ENCODE measurements at regions not wholly inside any gene's neighbourhood (a gene's known extent, or its start where the extent isn't known, plus 50 kb on each side); places are given as distances from the start of the nearest gene placed in this dataset.

- intact Hi-C loops (cut with DNase I), result no loop called here
- Histone ChIP-seq H3K4me3 (no peak overlapping the region), H3K36me3 (no peaks in the 10 kb centered on the region), H3K9me3 (peaks cover 0 to 6% of the 10 kb centered on the region in 2 donors), H3K27me3 (no peaks in the 10 kb centered on the region), H3K27ac (no peak overlapping the region), H3K4me1 (ENCODE audit: insufficient read depth) (peaks cover 5% of the 10 kb centered on the region)
- WGBS, 3 donors, result 87 to 89% (median 88%) methylated on average over 5 of the region's 5 CpGs
- TF ChIP-seq POLR2A (IDR thresholded peaks at IDR 0.05) (no peak), EP300 (IDR thresholded peaks at IDR 0.05) (no peak), CTCF (IDR thresholded peaks at IDR 0.05) (no peak)
- peak in 2 of 5 donors; percentile 2 to 22 for DNase-seq
Measured at GRCh38 chr3:127053450-127053849, 70.5 kb downstream of the PLXNA1 start.

GRCh38 chr3:127053979-127054378 lies 71.1 kb downstream of the PLXNA1 start:
- peaks cover 5% of the 10 kb centered on the region for H3K4me1 ChIP-seq (ENCODE audit: insufficient read depth)

GRCh38 chr3:127056281-127056680 lies 73.4 kb downstream of the PLXNA1 start:
- H3K4me3 ChIP-seq, result no peak overlapping the region
- intact Hi-C loops (cut with DNase I), result no loop called here
- H3K4me1 ChIP-seq (ENCODE audit: insufficient read depth), result peaks cover 5% of the 10 kb centered on the region
- no peaks in the 10 kb centered on the region for H3K36me3 ChIP-seq
- WGBS, 3 donors, result 88 to 94% (median 90%) methylated on average over 4 to 17 of the region's 17 CpGs
- peak in 2 of 5 donors; percentile 9 to 14 for DNase-seq
- no peak for TF ChIP-seq POLR2A (IDR thresholded peaks at IDR 0.05)
- no peak for TF ChIP-seq CTCF (IDR thresholded peaks at IDR 0.05)
- no peak for TF ChIP-seq EP300 (IDR thresholded peaks at IDR 0.05)
- no peaks in the 10 kb centered on the region for H3K27me3 ChIP-seq
- no peak overlapping the region for H3K27ac ChIP-seq
- H3K9me3 ChIP-seq, result peaks cover 0 to 6% of the 10 kb centered on the region in 2 donors

More at GRCh38 chr3:127053979-127054378, 71.1 kb downstream of the PLXNA1 start:
- TF ChIP-seq EP300 (IDR thresholded peaks at IDR 0.05) (no peak), POLR2A (IDR thresholded peaks at IDR 0.05) (no peak)
- no peaks in the 10 kb centered on the region for H3K27me3 ChIP-seq
- 73 to 87% (median 82%) methylated on average over 4 of the region's 4 CpGs for WGBS, 3 donors
- peaks cover 0 to 6% of the 10 kb centered on the region in 2 donors for H3K9me3 ChIP-seq
- DNase-seq, result peak in 2 of 5 donors; percentile 9 to 21
- H3K36me3 ChIP-seq, result no peaks in the 10 kb centered on the region
- intact Hi-C loops (cut with DNase I), result no loop called here
- no peak overlapping the region for H3K27ac ChIP-seq
- H3K4me3 ChIP-seq, result no peak overlapping the region

GRCh38 chr3:127056976-127057375 lies 74.1 kb downstream of the PLXNA1 start:
- WGBS, 3 donors, result 77 to 87% (median 84%) methylated on average over 2 of the region's 2 CpGs
- H3K27ac ChIP-seq, result no peak overlapping the region
- H3K9me3 ChIP-seq, result peaks cover 0 to 6% of the 10 kb centered on the region in 2 donors

More at GRCh38 chr3:127056976-127057375, 74.1 kb downstream of the PLXNA1 start:
- TF ChIP-seq POLR2A (IDR thresholded peaks at IDR 0.05) (no peak), EP300 (IDR thresholded peaks at IDR 0.05) (no peak), CTCF (IDR thresholded peaks at IDR 0.05) (no peak)
- DNase-seq, result no peak
- Histone ChIP-seq H3K27me3 (no peaks in the 10 kb centered on the region), H3K4me1 (ENCODE audit: insufficient read depth) (peaks cover 3% of the 10 kb centered on the region), H3K4me3 (no peak overlapping the region), H3K36me3 (no peaks in the 10 kb centered on the region)
- intact Hi-C loops (cut with DNase I), result no loop called here

Measured in ovary (tissue), 7 donors.